Esophagus squamous epithelium (tissue), 4 donors: ENCODE measurements at regions not wholly inside any gene's neighbourhood (a gene's known extent, or its start where the extent isn't known, plus 50 kb on each side); places are given as distances from the start of the nearest gene placed in this dataset.

Experiments used
- POLR2A ChIP-seq, 4 donors: fragments of 450-650 bp; IDR thresholded peaks; one replicate each; pipeline ENCODE4 v1.6.1; 2017; ENCODE audit warnings: antibody characterized with exemption in 4 of 4, mild to moderate bottlenecking in 4 of 4, moderate library complexity in 3 of 4
- TF ChIP-seq, protein P1 (sequence below), 6 experiments: fragments of 450-650 bp in 4 of 6; fragments of 200-600 bp in 2 of 6; sonication (generic) in 2 of 6; IDR thresholded peaks; one replicate each; pipeline ENCODE4 v1.5.1; 2016 to 2019; ENCODE audit warnings: antibody characterized with exemption in 6 of 6, mild to moderate bottlenecking in 4 of 6, moderate library complexity in 4 of 6

GRCh38 chr7:42319631-42320030, 82.6 kb upstream of the GLI3 start:
- TF ChIP-seq, protein P1, sequence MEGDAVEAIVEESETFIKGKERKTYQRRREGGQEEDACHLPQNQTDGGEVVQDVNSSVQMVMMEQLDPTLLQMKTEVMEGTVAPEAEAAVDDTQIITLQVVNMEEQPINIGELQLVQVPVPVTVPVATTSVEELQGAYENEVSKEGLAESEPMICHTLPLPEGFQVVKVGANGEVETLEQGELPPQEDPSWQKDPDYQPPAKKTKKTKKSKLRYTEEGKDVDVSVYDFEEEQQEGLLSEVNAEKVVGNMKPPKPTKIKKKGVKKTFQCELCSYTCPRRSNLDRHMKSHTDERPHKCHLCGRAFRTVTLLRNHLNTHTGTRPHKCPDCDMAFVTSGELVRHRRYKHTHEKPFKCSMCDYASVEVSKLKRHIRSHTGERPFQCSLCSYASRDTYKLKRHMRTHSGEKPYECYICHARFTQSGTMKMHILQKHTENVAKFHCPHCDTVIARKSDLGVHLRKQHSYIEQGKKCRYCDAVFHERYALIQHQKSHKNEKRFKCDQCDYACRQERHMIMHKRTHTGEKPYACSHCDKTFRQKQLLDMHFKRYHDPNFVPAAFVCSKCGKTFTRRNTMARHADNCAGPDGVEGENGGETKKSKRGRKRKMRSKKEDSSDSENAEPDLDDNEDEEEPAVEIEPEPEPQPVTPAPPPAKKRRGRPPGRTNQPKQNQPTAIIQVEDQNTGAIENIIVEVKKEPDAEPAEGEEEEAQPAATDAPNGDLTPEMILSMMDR (IDR thresholded peaks at IDR 0.05) = no peak
- no peak for TF ChIP-seq POLR2A (IDR thresholded peaks at IDR 0.05)
